ENCODE measurements at regions not wholly inside any gene's neighbourhood (a gene's known extent, or its start where the extent isn't known, plus 50 kb on each side); places are given as distances from the start of the nearest gene placed in this dataset.

DNA sequence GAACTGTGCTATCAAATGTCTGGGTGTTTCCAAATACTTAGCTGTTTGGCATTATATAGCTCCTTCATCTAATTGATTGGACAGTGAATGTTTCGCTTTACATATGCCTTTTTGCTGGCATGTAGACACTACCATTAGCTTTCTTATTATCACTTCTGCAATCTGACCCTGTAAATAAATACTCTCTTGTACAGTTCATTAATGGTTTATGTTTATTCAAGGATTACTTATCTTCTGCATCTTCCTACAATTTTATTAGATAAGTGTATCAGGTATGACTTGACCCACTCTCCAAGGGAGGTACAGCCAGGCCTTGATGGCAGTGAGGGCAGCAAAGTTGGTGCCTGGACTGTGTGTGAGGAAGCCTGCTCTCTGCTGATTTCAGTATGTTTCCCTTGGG, 614.1 kb upstream of the SETBP1 start:
- Mint-ChIP-seq H3K4me3 (no peak overlapping the region), H3K27me3 (no peaks in the 10 kb centered on the region), H3K36me3 (no peaks in the 10 kb centered on the region)

DNA sequence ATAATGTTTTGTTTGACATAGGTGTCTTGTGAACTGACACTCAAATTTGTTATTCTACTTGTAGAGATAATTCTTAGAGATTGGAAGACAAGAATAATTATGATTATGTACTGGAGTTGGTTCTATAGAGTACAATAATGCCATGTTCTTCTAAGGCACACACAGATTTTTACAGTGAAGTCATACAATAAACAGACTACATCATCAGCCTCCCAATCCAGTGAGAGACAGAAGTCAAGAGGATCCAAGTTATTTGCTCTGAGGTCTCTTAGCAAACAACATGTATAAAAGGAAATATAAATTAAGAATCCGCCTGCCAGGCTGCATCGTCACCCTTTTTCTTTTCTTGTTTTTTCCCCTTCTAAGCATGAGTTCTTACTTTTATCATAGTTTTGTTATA, 613.5 kb upstream of the SETBP1 start:
- Mint-ChIP-seq H3K4me3 (no peak overlapping the region), H3K36me3 (no peaks in the 10 kb centered on the region), H3K9me3 (no peaks in the 10 kb centered on the region), H3K27ac (no peak overlapping the region), H3K4me1 (peaks cover 0 to 2% (median 0%) of the 10 kb centered on the region in 3 donors), H3K27me3 (no peaks in the 10 kb centered on the region)

More for the DNA sequence above, 614.1 kb upstream of the SETBP1 start:
- no peak overlapping the region for H3K27ac Mint-ChIP-seq
- H3K4me1 Mint-ChIP-seq = peaks cover 0 to 2% (median 0%) of the 10 kb centered on the region in 3 donors
- H3K9me3 Mint-ChIP-seq = no peaks in the 10 kb centered on the region

- Mint-ChIP-seq H3K36me3 (no peaks in the 10 kb centered on the region), H3K27ac (no peak overlapping the region), H3K27me3 (no peaks in the 10 kb centered on the region), H3K9me3 (no peaks in the 10 kb centered on the region), H3K4me3 (no peak overlapping the region), H3K4me1 (no peaks in the 10 kb centered on the region)
Observed at GRCh38 chr18:44075038-44075437, 605.6 kb upstream of the SETBP1 start.

DNA sequence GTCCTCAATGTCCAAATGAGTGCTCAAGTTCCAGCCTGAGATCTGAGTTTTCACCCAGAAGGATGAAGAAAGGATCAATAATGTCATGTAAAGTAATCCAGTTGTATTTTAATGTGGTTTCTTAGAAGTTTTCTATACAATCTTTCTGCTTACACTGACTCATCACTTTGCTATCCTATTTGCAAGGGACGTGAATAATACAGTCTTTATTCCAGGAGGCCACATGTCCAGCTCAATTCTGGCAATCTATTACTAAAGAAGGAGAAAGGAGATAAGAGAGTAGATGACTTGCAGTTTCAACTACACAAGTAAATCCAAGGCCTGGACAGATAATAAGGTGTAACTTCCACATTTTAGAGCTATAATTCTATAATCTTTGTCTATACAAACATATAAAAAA, 601.1 kb upstream of the SETBP1 start:
- Mint-ChIP-seq H3K27ac (no peak overlapping the region), H3K4me3 (no peak overlapping the region), H3K4me1 (no peaks in the 10 kb centered on the region), H3K36me3 (no peaks in the 10 kb centered on the region), H3K27me3 (peaks cover 4% of the 10 kb centered on the region), H3K9me3 (peaks cover 0 to 5% (median 0%) of the 10 kb centered on the region in 3 donors)

GRCh38 chr18:44080054-44080453, 600.6 kb upstream of the SETBP1 start:
- H3K4me3 Mint-ChIP-seq = no peak overlapping the region
- no peaks in the 10 kb centered on the region for H3K36me3 Mint-ChIP-seq
- H3K9me3 Mint-ChIP-seq = peaks cover 0 to 5% (median 0%) of the 10 kb centered on the region in 3 donors
- H3K4me1 Mint-ChIP-seq = no peaks in the 10 kb centered on the region
- no peak overlapping the region for H3K27ac Mint-ChIP-seq
- H3K27me3 Mint-ChIP-seq = peaks cover 4% of the 10 kb centered on the region

DNA sequence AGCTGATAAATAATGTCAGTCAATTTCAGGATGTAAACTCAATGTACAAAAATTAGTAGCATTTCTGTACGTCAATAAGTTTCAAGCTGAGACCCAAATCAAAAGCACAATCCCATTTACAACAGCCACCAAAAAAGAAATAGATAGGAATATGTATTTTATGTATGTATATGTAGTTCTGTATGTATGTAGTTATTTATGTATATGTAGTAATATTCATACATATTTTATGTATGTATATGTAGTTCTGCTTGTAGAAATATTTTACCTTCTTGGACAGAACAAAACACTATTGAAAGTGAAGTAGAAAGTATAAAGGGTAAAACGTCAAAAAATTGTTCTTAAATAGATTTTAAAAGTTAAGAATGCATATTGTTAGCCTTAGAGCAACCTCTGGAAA, 591.0 kb upstream of the SETBP1 start:
- H3K4me1 Mint-ChIP-seq = no peaks in the 10 kb centered on the region
- no peak overlapping the region for H3K4me3 Mint-ChIP-seq
- H3K27ac Mint-ChIP-seq = no peak overlapping the region
- H3K36me3 Mint-ChIP-seq = no peaks in the 10 kb centered on the region
- no peaks in the 10 kb centered on the region for H3K9me3 Mint-ChIP-seq
- no peaks in the 10 kb centered on the region for H3K27me3 Mint-ChIP-seq

GRCh38 chr18:44090453-44090852, 590.2 kb upstream of the SETBP1 start:
- Mint-ChIP-seq H3K4me3 (no peak overlapping the region), H3K9me3 (peaks cover 0 to 3% (median 0%) of the 10 kb centered on the region in 3 donors), H3K27me3 (peaks cover 3% of the 10 kb centered on the region), H3K4me1 (no peaks in the 10 kb centered on the region), H3K27ac (no peak overlapping the region), H3K36me3 (no peaks in the 10 kb centered on the region)

DNA sequence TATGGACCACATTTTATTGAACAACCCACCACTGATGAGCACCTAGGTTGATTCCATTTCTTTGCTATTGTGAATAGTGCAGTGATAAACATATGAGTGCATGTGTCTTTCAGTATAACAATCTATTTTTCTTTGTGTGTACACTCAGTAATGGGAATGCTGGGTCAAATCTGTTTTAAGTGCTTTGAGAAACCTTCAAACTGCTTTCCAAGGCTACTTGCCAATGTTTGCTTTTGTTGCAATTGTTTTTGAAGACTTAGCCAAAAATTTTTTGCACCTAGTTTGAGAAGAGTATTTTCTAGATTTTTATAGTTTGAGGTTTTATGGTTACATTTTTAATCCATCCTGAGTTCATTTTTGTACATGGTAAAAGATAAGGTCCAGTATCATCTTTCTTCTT, 587.4 kb upstream of the SETBP1 start:
- H3K4me3 Mint-ChIP-seq = no peak overlapping the region
- H3K4me1 Mint-ChIP-seq = peaks cover 0 to 2% (median 0%) of the 10 kb centered on the region in 3 donors
- H3K27me3 Mint-ChIP-seq = peaks cover 6% of the 10 kb centered on the region
- H3K27ac Mint-ChIP-seq = no peak overlapping the region
- no peaks in the 10 kb centered on the region for H3K36me3 Mint-ChIP-seq
- H3K9me3 Mint-ChIP-seq = peaks cover 0 to 3% (median 0%) of the 10 kb centered on the region in 3 donors

DNA sequence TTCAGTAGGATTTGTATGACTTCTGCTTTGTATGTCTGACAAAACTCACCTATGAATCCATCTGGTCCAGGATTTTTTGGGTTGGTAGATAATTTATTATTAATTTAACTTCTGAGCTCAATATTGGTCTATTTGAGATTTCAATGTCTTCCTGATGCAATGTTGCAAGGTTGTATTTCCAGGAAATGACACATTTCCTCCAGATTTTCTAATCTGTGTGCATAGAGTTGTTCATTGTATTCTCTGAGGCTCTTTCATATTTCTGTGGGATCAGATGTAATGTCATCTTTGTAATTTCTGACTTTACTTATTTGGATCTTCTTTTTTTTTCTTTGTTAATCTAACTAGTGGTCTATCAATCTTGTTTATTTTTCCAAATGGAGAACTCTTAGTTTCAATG, 584.7 kb upstream of the SETBP1 start:
- Mint-ChIP-seq H3K4me1 (peaks cover 0 to 2% (median 0%) of the 10 kb centered on the region in 3 donors), H3K27ac (no peak overlapping the region), H3K36me3 (no peaks in the 10 kb centered on the region), H3K9me3 (peaks cover 0 to 3% (median 0%) of the 10 kb centered on the region in 3 donors), H3K27me3 (peaks cover 6% of the 10 kb centered on the region), H3K4me3 (no peak overlapping the region)

DNA sequence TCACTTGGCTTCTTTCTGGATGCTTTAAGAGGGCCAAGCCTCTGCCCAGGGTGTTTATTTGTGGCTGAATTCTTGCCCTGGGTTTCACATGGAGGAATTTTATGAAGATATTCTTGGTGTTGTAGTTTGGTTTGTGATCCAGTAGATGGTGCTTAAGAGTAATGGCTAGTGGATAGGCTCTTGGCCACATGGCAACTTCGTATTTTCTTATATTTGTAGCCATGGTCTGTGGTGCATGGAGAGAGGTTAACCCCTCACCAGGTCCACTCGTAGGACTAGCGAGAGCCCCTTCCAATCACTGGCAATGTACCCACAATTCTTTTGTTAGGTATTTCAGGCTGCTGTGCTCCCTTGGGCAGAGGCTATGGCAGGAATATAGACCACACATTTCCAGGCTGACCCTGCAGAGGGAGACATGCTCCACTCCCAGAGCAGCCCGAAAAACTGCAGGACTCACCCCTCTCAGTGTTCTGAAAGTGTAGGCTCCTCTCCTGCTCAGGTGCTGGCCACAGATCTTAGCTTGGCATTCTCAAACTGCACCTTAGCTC, 582.1 kb upstream of the SETBP1 start:
- Mint-ChIP-seq H3K4me1 (peaks cover 0 to 2% (median 0%) of the 10 kb centered on the region in 3 donors), H3K36me3 (no peaks in the 10 kb centered on the region), H3K4me3 (no peak overlapping the region), H3K27me3 (peaks cover 6% of the 10 kb centered on the region), H3K9me3 (peaks cover 0 to 3% (median 0%) of the 10 kb centered on the region in 3 donors), H3K27ac (no peak overlapping the region)

GRCh38 chr18:44107187-44107586, 573.5 kb upstream of the SETBP1 start:
- H3K4me1 Mint-ChIP-seq = no peaks in the 10 kb centered on the region
- peaks cover 0 to 2% (median 0%) of the 10 kb centered on the region in 3 donors for H3K9me3 Mint-ChIP-seq
- no peak overlapping the region for H3K4me3 Mint-ChIP-seq
- H3K36me3 Mint-ChIP-seq = no peaks in the 10 kb centered on the region
- H3K27me3 Mint-ChIP-seq = no peaks in the 10 kb centered on the region
- no peak overlapping the region for H3K27ac Mint-ChIP-seq

- Mint-ChIP-seq H3K27ac (no peak overlapping the region), H3K9me3 (no peaks in the 10 kb centered on the region), H3K36me3 (no peaks in the 10 kb centered on the region), H3K4me3 (no peak overlapping the region), H3K4me1 (no peaks in the 10 kb centered on the region), H3K27me3 (peaks cover 7% of the 10 kb centered on the region)
Observed at GRCh38 chr18:44111337-44111736, 569.4 kb upstream of the SETBP1 start.

DNA sequence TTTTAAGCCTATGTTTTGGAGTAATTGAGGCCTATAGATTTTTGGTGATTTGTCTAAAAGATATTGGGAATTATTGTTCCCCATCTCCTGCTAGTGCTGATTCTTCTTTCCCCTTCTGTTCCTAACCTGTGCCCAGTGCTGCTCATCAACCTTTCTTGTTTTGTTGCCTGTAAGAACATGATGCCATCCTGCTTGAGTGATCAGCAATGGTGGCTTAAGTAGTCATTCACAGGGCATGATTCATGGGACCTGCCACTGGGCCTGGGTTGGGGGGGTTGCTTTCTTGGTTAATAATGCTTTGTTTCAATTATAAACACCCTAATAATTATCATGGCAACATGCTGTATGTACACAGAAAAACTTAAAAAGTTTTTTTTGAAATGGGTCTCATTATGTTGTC, 562.9 kb upstream of the SETBP1 start:
- Mint-ChIP-seq H3K36me3 (no peaks in the 10 kb centered on the region), H3K27ac (no peak overlapping the region), H3K27me3 (peaks cover 12% of the 10 kb centered on the region), H3K9me3 (no peaks in the 10 kb centered on the region), H3K4me1 (no peaks in the 10 kb centered on the region), H3K4me3 (no peak overlapping the region)

DNA sequence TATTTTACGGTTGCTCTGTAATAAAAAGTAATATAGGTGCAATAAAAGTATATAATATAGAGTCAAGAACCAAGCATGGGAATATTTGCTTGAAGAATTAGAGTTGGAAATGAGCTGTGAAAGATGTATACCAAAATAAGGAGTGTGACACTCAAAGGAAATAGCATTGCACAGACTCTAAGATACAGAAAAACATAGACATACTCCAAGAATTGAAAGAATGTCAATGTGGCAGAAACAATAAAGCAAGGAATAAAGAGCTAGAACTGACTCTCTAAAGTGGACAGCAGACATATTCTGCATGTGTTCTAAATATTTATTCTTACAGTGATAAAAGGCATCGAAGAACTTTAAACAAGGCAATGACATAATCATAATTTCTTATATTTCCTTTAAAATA, 561.1 kb upstream of the SETBP1 start:
- H3K4me1 Mint-ChIP-seq = no peaks in the 10 kb centered on the region
- no peaks in the 10 kb centered on the region for H3K9me3 Mint-ChIP-seq
- H3K27ac Mint-ChIP-seq = no peak overlapping the region
- H3K27me3 Mint-ChIP-seq = peaks cover 9% of the 10 kb centered on the region
- no peak overlapping the region for H3K4me3 Mint-ChIP-seq
- H3K36me3 Mint-ChIP-seq = no peaks in the 10 kb centered on the region

DNA sequence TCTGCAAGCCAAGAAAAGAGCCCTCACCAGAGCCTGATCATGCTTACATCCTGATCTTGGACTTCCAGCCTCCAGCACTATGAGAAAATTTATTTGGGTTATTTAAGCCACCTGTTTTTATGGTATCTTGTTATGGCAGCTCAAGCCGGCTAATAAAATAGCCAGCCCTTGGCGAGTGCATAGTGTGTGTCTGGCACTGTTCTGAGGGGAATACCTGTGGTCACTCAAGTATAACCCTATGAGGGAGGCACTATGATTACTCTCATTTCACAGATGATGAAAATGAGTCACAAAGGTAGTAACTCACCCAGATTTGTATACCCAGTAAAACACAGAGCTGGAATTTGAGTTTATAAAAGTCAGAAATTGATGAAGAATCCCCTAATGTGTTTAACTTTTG, 556.9 kb upstream of the SETBP1 start:
- H3K27me3 Mint-ChIP-seq = peaks cover 5% of the 10 kb centered on the region

GRCh38 chr18:44125446-44125845, 555.2 kb upstream of the SETBP1 start:
- peaks cover 5% of the 10 kb centered on the region for H3K27me3 Mint-ChIP-seq
- no peak overlapping the region for H3K4me3 Mint-ChIP-seq
- H3K36me3 Mint-ChIP-seq = no peaks in the 10 kb centered on the region

More for the DNA sequence above, 556.9 kb upstream of the SETBP1 start:
- Mint-ChIP-seq H3K4me3 (no peak overlapping the region), H3K9me3 (no peaks in the 10 kb centered on the region), H3K4me1 (no peaks in the 10 kb centered on the region), H3K36me3 (no peaks in the 10 kb centered on the region), H3K27ac (no peak overlapping the region)

More at GRCh38 chr18:44125446-44125845, 555.2 kb upstream of the SETBP1 start:
- Mint-ChIP-seq H3K4me1 (no peaks in the 10 kb centered on the region), H3K9me3 (no peaks in the 10 kb centered on the region), H3K27ac (no peak overlapping the region)
